IMR-90 (cell line): ENCODE measurements at regions not wholly inside any gene's neighbourhood (a gene's known extent, or its start where the extent isn't known, plus 50 kb on each side); places are given as distances from the start of the nearest gene placed in this dataset.

Experiments used
- CEBPB ChIP-seq: IDR thresholded peaks from 2 replicates; pipeline ENCODE4 v1.6.1; 2012; ENCODE audit warnings: low read depth, low read length, improper control_type of control experiment
- CHD1 ChIP-seq: IDR thresholded peaks from 2 replicates; pipeline ENCODE4 v1.6.1; 2012; ENCODE audit warnings: low read depth, low read length, improper control_type of control experiment
- CTCF ChIP-seq: conservative IDR thresholded peaks from 2 replicates; pipeline ENCODE4 v1.5.1; 2012; ENCODE audit warnings: mild to moderate bottlenecking, low read depth, low read length, improper control_type of control experiment
- FOS ChIP-seq: fragments of 150-350 bp; IDR thresholded peaks from 2 replicates; pipeline ENCODE4 v1.6.1; 2016; ENCODE audit warnings: low read depth, low read length
- POLR2A ChIP-seq: IDR thresholded peaks from 2 replicates; pipeline ENCODE4 v1.6.1; 2012; ENCODE audit warnings: mild to moderate bottlenecking, low read depth, low read length
- RAD21 ChIP-seq: IDR thresholded peaks from 2 replicates; pipeline ENCODE4 v1.6.1; 2012; ENCODE audit warnings: low read length, improper control_type of control experiment
- RCOR1 ChIP-seq: IDR thresholded peaks from 2 replicates; pipeline ENCODE4 v1.6.1; 2012; ENCODE audit warnings: mild to moderate bottlenecking, low read length, improper control_type of control experiment; ENCODE audit not compliant: insufficient replicate concordance
- SMC3 ChIP-seq: fragments of 150-350 bp; IDR thresholded peaks from 2 replicates; pipeline ENCODE4 v1.6.1; 2016; ENCODE audit warnings: low read depth, mild to moderate bottlenecking, antibody characterized with exemption, low read length, moderate library complexity
- USF2 ChIP-seq: fragments of 150-350 bp; IDR thresholded peaks from 2 replicates; pipeline ENCODE4 v1.6.1; 2017; ENCODE audit warnings: mild to moderate bottlenecking, antibody characterized with exemption, low read length, low read depth

- no peak for TF ChIP-seq CTCF
- no peak for TF ChIP-seq SMC3
- no peak for TF ChIP-seq CHD1
- no peak for TF ChIP-seq FOS
- TF ChIP-seq RAD21 = no peak
- no peak for TF ChIP-seq RCOR1
- no peak for TF ChIP-seq POLR2A
- no peak for TF ChIP-seq USF2
- no peak for TF ChIP-seq CEBPB
These were observed 253.3 kb upstream of the ARHGAP24 start for GRCh38 chr4:85221606-85222005.
